Trophoblast cell (in vitro differentiated cells and primary cell): ENCODE measurements at regions not wholly inside any gene's neighbourhood (a gene's known extent, or its start where the extent isn't known, plus 50 kb on each side); places are given as distances from the start of the nearest gene placed in this dataset.

Experiments used
- DNase-seq, 2 donors: peaks; one replicate each; pipeline ENCODE4 v3.0.0-alpha.2; 2016
- H2AFZ ChIP-seq: 2 replicates; pipeline ENCODE4 v1.6.1; 2013; ENCODE audit warnings: low read length, moderate library complexity, mild to moderate bottlenecking; ENCODE audit not compliant: insufficient read depth, poor library complexity
- H2AK5ac ChIP-seq: 2 replicates; pipeline ENCODE4 v1.6.1; 2013; ENCODE audit warnings: mild to moderate bottlenecking, low read length
- H2BK120ac ChIP-seq: 2 replicates; pipeline ENCODE4 v1.6.1; 2013; ENCODE audit warnings: low read length, mild to moderate bottlenecking, moderate library complexity; ENCODE audit not compliant: insufficient read depth, poor library complexity
- H2BK12ac ChIP-seq: 2 replicates; pipeline ENCODE4 v1.6.1; 2013; ENCODE audit warnings: mild to moderate bottlenecking, low read length, moderate library complexity
- H2BK5ac ChIP-seq: 2 replicates; pipeline ENCODE4 v1.6.1; 2013; ENCODE audit warnings: low read length, low read depth, moderate library complexity, mild to moderate bottlenecking; ENCODE audit not compliant: poor library complexity
- H3K14ac ChIP-seq: 2 replicates; pipeline ENCODE4 v1.6.1; 2013; ENCODE audit warnings: mild to moderate bottlenecking, low read length
- H3K18ac ChIP-seq: 2 replicates; pipeline ENCODE4 v1.6.1; 2013; ENCODE audit warnings: mild to moderate bottlenecking, low read length
- H3K23ac ChIP-seq: 2 replicates; pipeline ENCODE4 v1.6.1; 2013; ENCODE audit warnings: low read length
- H3K27ac ChIP-seq: 2 replicates; pipeline ENCODE4 v1.5.1; 2013; ENCODE audit warnings: low read depth, mild to moderate bottlenecking, inconsistent platforms, low read length, moderate library complexity
- H3K27me3 ChIP-seq: 2 replicates; pipeline ENCODE4 v1.6.1; 2013; ENCODE audit warnings: inconsistent platforms, mild to moderate bottlenecking, low read length, moderate library complexity; ENCODE audit not compliant: insufficient read depth
- H3K36me3 ChIP-seq, 2 experiments: 1 replicate in 1 of 2; 2 replicates in 1 of 2; pipeline ENCODE4 v1.6.1; 2013; ENCODE audit warnings: low read length in 2 of 2, mild to moderate bottlenecking in 2 of 2, moderate library complexity in 1 of 2; ENCODE audit not compliant: insufficient read depth in 2 of 2, control insufficient read depth in 1 of 2
- H3K4ac ChIP-seq: 2 replicates; pipeline ENCODE4 v1.6.1; 2013; ENCODE audit warnings: low read depth, mild to moderate bottlenecking, low read length, moderate library complexity
- H3K4me1 ChIP-seq, 2 experiments: 1 replicate in 1 of 2; 2 replicates in 1 of 2; pipeline ENCODE4 v1.6.1; 2013; ENCODE audit warnings: low read length in 2 of 2, mild to moderate bottlenecking in 2 of 2, moderate library complexity in 1 of 2; ENCODE audit not compliant: insufficient read depth in 2 of 2, control insufficient read depth in 1 of 2
- H3K4me2 ChIP-seq: 2 replicates; pipeline ENCODE4 v1.6.1; 2013; ENCODE audit warnings: inconsistent platforms, mild to moderate bottlenecking, low read length, moderate library complexity
- H3K4me3 ChIP-seq: 2 replicates; pipeline ENCODE4 v1.5.1; 2013; ENCODE audit warnings: mild to moderate bottlenecking, low read depth, low read length, inconsistent platforms
- H3K79me1 ChIP-seq: one replicate; pipeline ENCODE4 v1.6.1; 2013; ENCODE audit warnings: low read length
- H3K79me2 ChIP-seq: 2 replicates; pipeline ENCODE4 v1.6.1; 2013; ENCODE audit warnings: low read length, mild to moderate bottlenecking; ENCODE audit not compliant: control insufficient read depth, insufficient read depth, poor library complexity
- H3K9ac ChIP-seq: 2 replicates; pipeline ENCODE4 v1.6.1; 2013; ENCODE audit warnings: mild to moderate bottlenecking, low read length
- H3K9me3 ChIP-seq: 2 replicates; pipeline ENCODE4 v1.6.1; 2013; ENCODE audit warnings: low read depth, mild to moderate bottlenecking, control low read depth, inconsistent platforms, low read length; ENCODE audit not compliant: insufficient read depth
- H4K12ac ChIP-seq: 2 replicates; pipeline ENCODE4 v1.6.1; 2013; ENCODE audit warnings: low read depth, mild to moderate bottlenecking, low read length, moderate library complexity
- H4K8ac ChIP-seq: 2 replicates; pipeline ENCODE4 v1.6.1; 2013; ENCODE audit warnings: low read depth, mild to moderate bottlenecking, low read length, moderate library complexity
- H4K91ac ChIP-seq: one replicate; pipeline ENCODE4 v1.6.1; 2013; ENCODE audit warnings: low read depth, mild to moderate bottlenecking, low read length, moderate library complexity
- WGBS: extraction: QIAGEN DNeasy Blood & Tissue Kit; methylation state at CpG from one replicate; pipeline ENCODE4 v1.1.7; 2013; ENCODE audit warnings: missing lambda C conversion rate; ENCODE audit not compliant: insufficient read length, insufficient coverage; ENCODE audit errors: extremely low coverage; 5-methylcytosine and 5-hydroxymethylcytosine counted together

- H3K4ac ChIP-seq: no peak overlapping the region
- no CpG with 5 or more reads among the region's 2 CpGs for WGBS
Observed at GRCh38 chrX:145751943-145752342, 65.7 kb upstream of the SLITRK2 start.

More at GRCh38 chrX:145751943-145752342, 65.7 kb upstream of the SLITRK2 start:
- H3K18ac ChIP-seq: no peak overlapping the region
- H3K23ac ChIP-seq: no peak overlapping the region
- H3K4me3 ChIP-seq: no peak overlapping the region
- no peak overlapping the region for H4K91ac ChIP-seq
- H3K27me3 ChIP-seq: no peaks in the 10 kb centered on the region
- no peak overlapping the region for H2BK5ac ChIP-seq
- no peak overlapping the region for H4K12ac ChIP-seq
- no peak overlapping the region for H4K8ac ChIP-seq
- no peak overlapping the region for H2AFZ ChIP-seq
- H3K14ac ChIP-seq: no peak overlapping the region
- H3K4me1 ChIP-seq: no peaks in the 10 kb centered on the region
- no peak for DNase-seq
- H3K27ac ChIP-seq: no peak overlapping the region
- no peak overlapping the region for H2BK12ac ChIP-seq
- H3K9me3 ChIP-seq: no peaks in the 10 kb centered on the region
- no peak overlapping the region for H3K9ac ChIP-seq
- H3K79me1 ChIP-seq: no peaks in the 10 kb centered on the region
- H2BK120ac ChIP-seq: no peak overlapping the region
- no peak overlapping the region for H2AK5ac ChIP-seq
- no peaks in the 10 kb centered on the region for H3K79me2 ChIP-seq
- H3K36me3 ChIP-seq: no peaks in the 10 kb centered on the region
- no peak overlapping the region for H3K4me2 ChIP-seq
